LHCN-M2 (cell line): ENCODE measurements at regions not wholly inside any gene's neighbourhood (a gene's known extent, or its start where the extent isn't known, plus 50 kb on each side); places are given as distances from the start of the nearest gene placed in this dataset.

Experiments used
- DNase-seq: peaks from one replicate; pipeline ENCODE4 v3.0.0-alpha.2; 2012; ENCODE audit warnings: low read depth

DNA sequence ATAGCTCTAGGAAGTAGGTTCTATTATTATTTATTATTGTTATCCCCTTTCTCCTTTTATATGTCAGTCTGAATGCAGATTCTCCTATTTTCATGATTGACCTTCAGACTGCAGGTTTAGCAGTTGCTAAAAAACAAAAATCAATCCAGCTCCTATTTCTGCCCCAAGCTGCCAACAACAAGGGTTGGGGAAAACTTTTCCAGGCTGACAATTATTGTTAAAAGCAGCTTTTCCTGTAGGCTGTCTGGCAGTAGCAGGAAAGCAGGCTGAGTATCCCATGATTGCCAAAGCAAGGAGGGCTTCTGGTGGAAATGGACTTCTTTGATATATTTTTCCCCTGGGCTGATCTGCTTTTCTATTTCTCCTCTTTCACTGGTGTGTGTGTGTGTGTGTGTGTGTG is 78.0 kb upstream of the CTLA4 start:
- DNase-seq = no peak

DNA sequence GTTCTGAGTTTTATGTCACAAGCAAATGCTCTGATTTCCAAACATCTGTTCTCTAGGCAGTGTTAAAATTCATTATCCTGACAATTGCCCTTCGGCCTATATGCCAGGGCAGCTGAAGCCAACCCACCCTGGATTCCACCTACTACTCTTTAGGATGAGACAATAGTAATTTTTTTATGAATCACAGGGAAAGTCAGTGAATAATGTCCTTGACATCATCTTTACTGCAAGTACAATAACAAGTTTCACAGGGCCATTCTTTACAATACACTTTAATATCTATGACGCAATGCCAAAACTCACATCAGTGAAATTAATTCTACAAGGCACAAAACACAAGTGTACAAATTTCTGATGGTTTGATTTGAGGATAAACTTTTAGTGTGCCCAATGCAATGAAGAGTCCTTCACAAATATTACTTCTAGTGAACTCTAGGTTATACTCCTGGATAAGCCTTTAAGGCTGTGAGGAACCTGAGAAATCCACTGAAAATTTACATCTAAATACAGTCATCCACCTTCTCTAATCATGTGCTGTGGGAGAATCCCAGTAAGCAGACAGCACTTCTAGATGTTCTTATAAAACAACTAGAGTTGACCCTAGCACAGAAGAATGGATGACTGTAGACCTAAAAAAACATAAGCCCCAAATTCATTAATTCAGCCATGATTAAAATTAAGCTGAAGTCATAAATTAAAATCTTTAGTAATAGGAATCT is 77.3 kb upstream of the CTLA4 start:
- DNase-seq = peak; percentile 72

DNA sequence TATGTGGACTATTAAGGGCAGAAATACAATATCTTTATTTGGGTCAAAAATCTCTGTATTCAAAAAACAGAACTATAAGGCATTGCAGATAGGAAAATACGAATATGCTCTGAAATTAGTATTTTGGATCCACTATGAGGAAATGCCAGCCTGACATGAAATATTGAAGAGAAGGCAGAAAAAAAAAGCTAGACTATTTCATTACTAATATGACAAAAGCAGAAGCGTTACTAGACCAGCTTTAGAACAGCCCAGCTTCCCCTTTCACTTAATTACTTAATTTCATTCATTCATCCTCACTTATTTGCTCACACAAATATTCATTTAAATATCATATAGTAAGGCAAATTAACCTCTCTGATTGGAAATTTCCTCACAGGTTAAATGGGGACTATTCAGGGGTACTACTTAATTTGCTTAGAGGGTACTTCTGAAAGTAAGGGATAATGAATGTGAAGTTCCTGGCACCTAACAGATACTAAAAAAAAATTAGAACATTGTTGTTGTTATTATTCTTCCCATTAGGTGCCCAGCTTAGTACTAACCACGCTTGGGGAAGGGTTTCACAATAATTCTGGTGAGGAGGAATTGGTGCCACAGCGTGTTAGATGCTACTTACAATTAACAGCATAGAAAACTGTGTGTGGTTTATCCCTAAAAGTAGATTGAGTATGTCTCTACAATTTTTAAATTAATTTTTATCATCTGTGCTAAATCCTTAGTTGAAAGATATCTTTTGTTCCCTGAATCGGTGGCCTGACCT is 71.1 kb upstream of the CTLA4 start:
- DNase-seq = no peak

- no peak for DNase-seq
Measured at GRCh38 chr2:203797276-203797675, 70.3 kb upstream of the CTLA4 start.

GRCh38 chr2:203797712-203798111 is 69.9 kb upstream of the CTLA4 start:
- DNase-seq = peak; percentile 55

GRCh38 chr2:203798296-203799087 is 69.1 kb upstream of the CTLA4 start:
- DNase-seq = peak; percentile 67

DNA sequence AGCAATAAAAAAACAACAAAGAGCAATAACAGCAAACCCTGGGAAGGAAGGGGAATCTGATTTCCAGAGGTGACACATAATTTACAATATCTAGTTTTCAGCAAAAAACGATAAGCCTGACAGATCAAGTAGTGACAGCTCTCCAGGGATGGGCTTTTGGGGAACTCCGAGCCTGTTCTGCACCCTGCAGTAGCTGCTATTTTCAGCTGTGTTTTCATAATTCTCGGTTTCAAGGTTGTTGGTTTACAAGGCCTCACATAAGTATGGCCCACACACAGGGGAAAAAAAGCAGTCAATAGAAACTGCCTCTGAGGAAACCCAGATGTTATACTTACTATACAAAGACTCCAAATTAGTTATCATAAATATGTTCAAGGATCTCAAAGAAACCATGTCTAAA is 67.7 kb upstream of the CTLA4 start:
- no peak for DNase-seq

DNA sequence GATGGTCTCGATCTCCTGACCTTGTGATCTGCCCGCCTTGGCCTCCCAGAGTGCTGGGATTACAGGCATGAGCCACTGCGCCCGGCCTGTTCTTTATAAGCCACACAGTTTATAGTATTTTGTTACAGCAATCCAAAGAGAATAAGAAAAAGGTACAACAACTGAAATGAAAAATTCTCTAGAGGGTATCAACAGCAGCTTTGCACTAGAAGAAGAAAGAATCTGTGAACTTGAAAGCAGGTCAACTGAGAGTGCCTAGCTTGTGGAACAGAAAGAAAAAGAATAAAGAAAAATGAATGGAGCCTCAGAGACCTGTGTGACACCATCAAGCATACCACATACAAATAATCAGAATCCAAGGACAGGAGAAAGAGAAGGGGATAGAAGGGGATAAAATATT is 66.8 kb upstream of the CTLA4 start:
- no peak for DNase-seq

GRCh38 chr2:203802342-203803052 is 65.1 kb upstream of the CTLA4 start:
- DNase-seq = peak; percentile 98

DNA sequence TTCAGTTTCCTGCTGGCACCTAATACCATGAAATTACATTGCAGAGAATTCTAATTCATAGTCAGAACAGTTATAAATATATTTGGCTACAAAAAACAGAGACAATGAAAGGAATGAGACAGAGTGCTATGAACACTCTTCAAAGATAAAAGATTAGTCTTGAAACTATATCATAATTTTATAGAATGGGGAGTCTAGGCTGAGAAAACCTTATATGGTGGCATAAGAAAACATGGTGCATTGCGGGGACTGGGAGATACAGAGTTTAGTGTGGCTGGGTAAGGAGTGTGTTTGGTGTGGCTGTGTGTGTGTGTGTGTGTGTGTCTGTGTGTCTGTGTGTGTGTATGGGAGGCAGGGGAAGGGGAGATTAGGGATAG is 64.5 kb upstream of the CTLA4 start:
- no peak for DNase-seq

DNA sequence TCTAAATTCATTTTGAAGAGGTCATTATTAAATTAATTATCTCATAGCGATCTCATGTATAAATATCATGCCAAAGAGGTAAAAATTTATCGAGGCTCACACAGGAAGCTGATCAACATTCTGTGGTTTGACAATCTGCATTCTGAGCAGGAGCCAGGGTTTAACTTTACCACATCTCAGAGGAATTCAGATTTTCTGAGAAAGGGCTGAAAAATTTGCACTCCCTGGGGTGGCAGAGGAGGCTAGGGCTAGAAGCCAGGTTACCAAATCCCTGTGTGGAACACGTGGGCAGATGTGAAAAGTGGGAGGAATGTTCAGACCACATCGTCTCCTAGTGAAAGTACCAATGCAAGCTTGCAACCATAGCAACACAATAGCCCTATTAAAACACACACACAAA is 63.5 kb upstream of the CTLA4 start:
- DNase-seq = peak; percentile 100

GRCh38 chr2:203804764-203805485 is 62.6 kb upstream of the CTLA4 start:
- peak; percentile 68 for DNase-seq

DNA sequence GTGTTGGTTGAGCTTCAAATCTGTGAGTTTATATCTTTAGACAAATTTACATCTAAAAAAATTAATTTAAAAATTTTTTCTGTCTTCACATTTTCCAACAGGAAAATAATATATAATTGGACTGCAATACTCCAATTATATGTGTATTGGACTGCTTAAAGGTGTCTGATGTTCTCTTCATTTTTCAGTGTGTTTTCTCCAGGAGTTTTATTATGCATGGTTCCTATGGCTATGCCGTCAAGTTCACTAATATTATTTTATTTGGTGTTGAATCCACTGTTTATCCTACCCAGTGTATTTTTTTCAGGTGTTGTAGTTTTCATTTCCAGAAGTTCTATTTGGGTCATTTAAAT is 62.1 kb upstream of the CTLA4 start:
- DNase-seq = no peak

- DNase-seq = no peak
Measured at GRCh38 chr2:203806761-203807160, 60.8 kb upstream of the CTLA4 start.

GRCh38 chr2:203808046-203808750 is 59.4 kb upstream of the CTLA4 start:
- DNase-seq = peak; percentile 99

GRCh38 chr2:203809084-203809521 is 58.5 kb upstream of the CTLA4 start:
- peak; percentile 75 for DNase-seq

- no peak for DNase-seq
Measured at GRCh38 chr2:203809991-203810510, 57.5 kb upstream of the CTLA4 start.

DNA sequence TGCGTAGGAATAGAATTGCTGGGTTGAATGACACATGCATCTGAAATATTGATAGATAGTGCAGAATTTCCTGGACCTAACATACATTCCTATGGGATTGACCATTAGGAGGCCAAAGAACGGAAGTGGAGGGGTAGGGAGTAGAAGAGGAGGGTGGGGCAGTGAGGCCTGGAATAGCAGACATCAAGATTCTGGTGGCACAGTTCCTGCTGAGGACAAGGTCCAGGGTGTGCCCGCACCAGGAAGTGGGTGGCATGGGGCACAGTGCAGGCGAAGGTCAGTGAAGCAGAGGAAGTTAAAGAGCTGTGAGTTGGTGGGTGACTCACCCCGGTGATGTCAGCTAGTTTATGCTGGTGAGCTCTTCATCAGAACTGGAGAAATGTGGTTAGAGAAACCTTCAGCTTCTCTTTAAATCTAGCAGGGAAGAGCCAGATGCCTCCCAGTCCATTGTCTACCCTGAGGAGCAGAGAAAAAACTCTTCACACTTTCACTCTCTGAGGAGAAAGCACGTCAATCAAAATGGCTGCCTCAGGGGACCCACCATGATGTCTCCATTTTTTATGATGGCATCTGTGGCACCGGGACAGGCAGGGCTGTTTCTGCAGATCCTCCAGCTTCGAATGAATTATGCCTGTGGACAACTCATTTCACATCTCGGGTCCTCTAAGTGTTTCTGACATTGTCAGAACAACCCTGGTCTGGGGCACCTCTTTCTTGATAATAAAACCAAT is 55.9 kb upstream of the CTLA4 start:
- peak; percentile 98 for DNase-seq
